ENCODE measurements at regions not wholly inside any gene's neighbourhood (a gene's known extent, or its start where the extent isn't known, plus 50 kb on each side); places are given as distances from the start of the nearest gene placed in this dataset.

GRCh38 chrX:79290596-79290995 is 76.5 kb downstream of the ITM2A start (continued):
- no peak for TF ChIP-seq JUN (IDR thresholded peaks at IDR 0.05)

- TF ChIP-seq REST (IDR thresholded peaks at IDR 0.05) (no peak), CTCF (IDR thresholded peaks at IDR 0.05) (no peak)
- CTCF ChIA-PET, result no interaction called here
- POLR2A ChIA-PET, result no interaction called here
- H3K4me1 ChIP-seq, result no peaks in the 10 kb centered on the region
- H3K4me3 ChIP-seq, result no peak overlapping the region
- H3K9me3 ChIP-seq, result no peaks in the 10 kb centered on the region
- ATAC-seq (no peak), FAIRE-seq (no peak), DNase-seq (ENCODE audit: low read depth in 1 of 2, low spot score in 1 of 2) (no peak)
- no peak overlapping the region for H3K27ac ChIP-seq
- no peak overlapping the region for H3K4me2 ChIP-seq
- no CpG with 5 or more reads among the region's 3 CpGs for WGBS (ENCODE audit: missing lambda C conversion rate)
Observed at GRCh38 chrX:79288733-79289132, 78.4 kb downstream of the ITM2A start.

GRCh38 chrX:79287724-79288123 is 79.4 kb downstream of the ITM2A start:
- no peak overlapping the region for H3K4me2 ChIP-seq
- ChIA-PET POLR2A (no interaction called here), CTCF (no interaction called here)
- no peaks in the 10 kb centered on the region for H3K9me3 ChIP-seq
- TF ChIP-seq NPAS2 (CRISPR knock-in tag; IDR thresholded peaks at IDR 0.05; ENCODE audit: borderline replicate concordance) (no peak), MAFK (IDR thresholded peaks at IDR 0.05; ENCODE audit: partially characterized antibody) (no peak), MAZ (IDR thresholded peaks at IDR 0.05; ENCODE audit: borderline replicate concordance, low read depth, low read length) (no peak), ELK1 (IDR thresholded peaks at IDR 0.05; ENCODE audit: low read depth, low read length) (no peak), FOSL2 (IDR thresholded peaks at IDR 0.05) (no peak), FOSL2 (CRISPR knock-in tag; IDR thresholded peaks at IDR 0.05) (no peak), CHD2 (IDR thresholded peaks at IDR 0.05; ENCODE audit: low read length, partially characterized antibody) (no peak), ATOH8 (CRISPR knock-in tag; IDR thresholded peaks at IDR 0.05; ENCODE audit: low read depth) (no peak), ZC3H11A (IDR thresholded peaks at IDR 0.05) (no peak), ZSCAN20 (CRISPR knock-in tag; IDR thresholded peaks at IDR 0.05) (no peak), RCOR1 (IDR thresholded peaks at IDR 0.05; ENCODE audit: low read depth, low read length) (no peak), MAX (IDR thresholded peaks at IDR 0.05) (no peak), ESRRA (IDR thresholded peaks at IDR 0.05; ENCODE audit: borderline replicate concordance, low read length) (no peak), HDAC2 (IDR thresholded peaks at IDR 0.05) (no peak)
- H3K4me3 ChIP-seq, result no peak overlapping the region
- ATAC-seq (no peak), FAIRE-seq (no peak), DNase-seq (ENCODE audit: low read depth in 1 of 2, low spot score in 1 of 2) (no peak)
- 0% methylated on average over 1 of the region's 1 CpG for WGBS (ENCODE audit: missing lambda C conversion rate)
- H3K27ac ChIP-seq, result no peak overlapping the region
- no peaks in the 10 kb centered on the region for H3K4me1 ChIP-seq

Data from A549 (cell line).